ENCODE measurements at regions not wholly inside any gene's neighbourhood (a gene's known extent, or its start where the extent isn't known, plus 50 kb on each side); places are given as distances from the start of the nearest gene placed in this dataset.
A peak's percentile ranks its signal among the peaks of the same experiment; 100 is the strongest.
"Not testable (repeated sequence)": the region's sequence is repeated elsewhere in the genome, so short reads cannot be mapped to it uniquely, and the experiment has no call there.

DNA sequence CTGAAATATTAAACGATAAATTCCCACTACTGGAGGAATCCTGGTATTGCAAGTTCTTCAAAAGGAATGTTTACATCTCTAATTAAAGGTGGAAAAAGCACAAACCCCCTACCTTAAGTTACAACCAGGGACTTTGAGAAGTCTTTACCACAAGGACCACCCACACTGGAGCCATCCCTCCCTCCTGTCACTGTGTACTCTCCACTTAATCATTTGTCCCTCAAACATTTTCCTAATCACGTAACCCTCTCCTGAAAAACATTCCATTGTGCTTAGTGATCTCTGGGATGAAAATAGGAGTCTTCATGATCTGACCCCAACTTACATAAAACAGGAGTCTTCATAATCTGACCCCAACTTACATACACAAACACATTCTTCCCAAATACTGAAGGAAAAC lies 85.7 kb downstream of the SUCLG1 start:
- DNase-seq, result no peak

DNA sequence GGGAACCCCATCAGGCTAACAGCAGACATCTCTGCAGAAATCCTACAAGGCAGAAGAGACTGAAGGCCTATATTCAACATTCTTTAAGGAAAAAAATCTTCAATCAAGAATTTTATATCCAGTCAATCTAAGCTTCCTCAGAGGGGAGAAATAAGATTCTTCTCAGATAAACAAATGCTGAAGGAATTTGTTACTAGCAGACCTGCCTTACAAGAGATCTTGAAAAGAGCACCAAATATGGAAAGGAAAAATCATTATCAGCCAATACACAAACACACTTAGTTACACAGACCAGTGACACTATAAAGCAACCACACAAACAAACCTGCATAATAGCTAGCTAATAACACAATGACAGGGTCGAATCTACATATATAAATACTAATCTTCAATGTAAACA lies 96.5 kb downstream of the SUCLG1 start:
- DNase-seq, result no peak

DNA sequence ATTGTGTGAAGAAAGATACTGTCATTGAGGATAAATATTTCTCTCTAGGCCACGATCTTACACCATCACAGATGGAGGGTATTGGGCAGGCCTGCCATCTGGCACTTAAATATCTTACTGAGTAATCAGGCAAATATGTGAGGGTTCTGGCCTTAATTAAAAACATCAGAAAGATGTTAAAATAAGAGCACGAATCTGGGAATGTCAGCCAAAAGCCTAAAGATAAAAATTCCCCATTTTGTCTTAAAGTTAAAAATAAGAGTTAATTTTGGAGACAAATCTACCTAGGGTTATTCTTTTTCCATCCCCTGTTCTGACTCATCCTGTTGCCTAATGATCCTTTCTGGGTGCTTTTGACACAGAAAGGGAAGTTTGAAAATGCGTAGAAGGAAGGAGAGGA lies 121.0 kb downstream of the SUCLG1 start:
- DNase-seq, result no peak

DNA sequence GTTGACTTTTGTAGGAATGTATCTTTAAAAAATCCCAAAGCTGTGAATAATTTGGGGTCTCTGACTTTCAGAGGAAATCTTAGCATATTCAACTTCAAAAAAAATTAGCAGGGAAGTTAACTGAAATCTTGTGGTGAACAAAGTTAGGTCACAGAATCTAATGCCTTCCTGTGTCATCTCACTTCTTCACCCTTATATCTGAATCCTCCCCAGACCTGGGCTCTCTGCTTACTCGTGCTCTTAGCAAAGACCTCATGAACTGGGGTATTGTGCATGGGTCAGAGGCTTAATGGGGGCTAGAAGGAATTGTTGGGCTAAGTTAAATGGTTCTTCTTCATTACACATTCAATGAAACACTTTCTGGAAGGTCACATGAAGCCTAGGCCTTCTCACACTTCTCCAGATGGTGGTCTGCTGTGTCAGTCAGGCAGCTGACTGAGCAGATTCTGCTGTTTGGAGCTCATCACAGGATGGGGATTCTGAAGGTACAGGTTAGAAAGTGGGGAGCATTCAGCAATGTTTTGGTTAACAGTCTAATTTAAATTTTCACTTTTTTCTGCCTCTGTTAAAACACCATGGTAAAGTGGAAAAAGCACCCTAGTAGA lies 131.3 kb downstream of the SUCLG1 start:
- DNase-seq, result no peak

DNA sequence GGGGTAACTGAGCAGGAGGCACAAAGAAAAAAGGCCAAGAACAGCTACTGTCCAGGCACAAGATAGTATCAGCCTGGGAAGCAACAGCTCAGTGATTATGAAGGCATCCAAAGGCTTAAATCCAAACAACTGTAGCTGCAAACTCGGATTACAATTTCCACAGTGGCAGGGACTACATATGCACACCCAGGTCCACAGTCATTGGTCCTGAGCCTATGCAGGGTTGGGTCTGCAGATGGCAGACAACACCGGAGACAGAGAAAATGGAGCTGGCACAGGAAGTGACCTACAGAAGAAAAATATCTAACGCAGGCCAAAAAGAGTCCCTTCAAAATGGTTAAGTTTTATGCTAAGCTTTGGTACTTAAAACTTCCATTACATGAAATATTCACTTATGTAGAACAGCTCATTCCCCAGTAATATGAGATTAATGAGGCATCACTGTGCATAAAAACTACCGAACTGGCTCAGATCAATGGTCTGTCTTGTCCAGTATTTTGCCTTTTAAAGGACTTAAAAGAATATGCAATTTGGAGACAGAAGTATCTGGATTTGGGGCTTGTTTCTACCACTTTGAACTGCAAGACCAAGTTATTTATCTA lies 132.1 kb downstream of the SUCLG1 start:
- DNase-seq, result no peak

DNA sequence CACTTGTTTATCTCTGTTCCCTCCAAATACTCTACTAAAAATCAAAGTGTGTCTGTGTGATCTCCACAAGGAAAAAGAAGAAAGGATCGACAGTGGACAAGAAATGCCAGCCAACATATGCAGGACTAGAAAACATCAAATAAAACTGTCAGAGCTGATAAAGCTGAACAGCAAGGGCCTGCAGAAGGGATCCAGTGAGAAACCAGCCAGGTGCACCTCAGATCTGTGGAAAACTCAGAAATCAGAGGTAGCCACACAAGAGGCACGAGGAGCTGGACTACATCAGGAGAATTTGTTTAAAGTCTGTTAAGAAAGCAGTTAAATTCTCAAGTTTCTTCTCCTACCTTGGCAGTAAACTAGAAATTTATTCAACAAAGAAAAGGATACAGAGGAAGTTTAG lies 135.2 kb downstream of the SUCLG1 start:
- DNase-seq, result no peak

DNA sequence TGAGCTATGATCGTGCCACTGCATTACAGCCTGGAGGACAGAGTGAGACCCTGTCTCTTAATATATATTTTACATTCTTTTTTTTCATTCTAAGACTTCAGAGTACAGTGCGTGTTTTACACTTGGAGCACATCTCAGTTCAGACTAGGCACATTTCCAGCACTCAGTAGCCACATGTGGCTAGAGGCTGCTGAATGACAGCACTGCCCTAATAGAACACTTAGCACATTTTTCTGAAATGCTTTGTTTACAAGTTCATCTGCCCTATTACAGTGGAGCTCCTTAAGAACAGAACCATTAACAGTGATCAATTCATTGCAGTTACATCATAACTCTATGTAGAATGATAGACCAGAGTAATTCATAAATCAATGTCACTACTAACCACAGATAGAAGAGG lies 138.1 kb downstream of the SUCLG1 start:
- no peak for DNase-seq

DNA sequence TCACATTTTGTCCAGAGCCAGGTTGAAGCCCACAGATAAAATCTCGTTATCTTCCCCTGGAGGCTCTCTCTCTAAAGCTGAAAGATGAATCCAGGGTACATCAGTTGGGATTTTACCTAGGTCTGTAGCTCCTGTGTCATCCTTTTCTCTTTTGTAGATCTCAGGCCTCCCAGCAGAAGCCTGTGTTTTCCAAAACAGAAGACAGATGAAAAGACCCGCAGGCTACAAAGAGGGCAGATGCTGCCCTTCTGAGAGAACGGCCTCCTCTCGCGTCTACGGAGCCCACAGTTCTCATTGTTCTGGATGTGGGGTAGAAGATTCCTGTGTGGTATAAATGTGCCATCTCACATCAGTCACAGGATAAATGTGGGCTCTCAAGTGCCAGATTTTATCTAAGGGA lies 139.5 kb downstream of the SUCLG1 start:
- DNase-seq, result no peak

DNA sequence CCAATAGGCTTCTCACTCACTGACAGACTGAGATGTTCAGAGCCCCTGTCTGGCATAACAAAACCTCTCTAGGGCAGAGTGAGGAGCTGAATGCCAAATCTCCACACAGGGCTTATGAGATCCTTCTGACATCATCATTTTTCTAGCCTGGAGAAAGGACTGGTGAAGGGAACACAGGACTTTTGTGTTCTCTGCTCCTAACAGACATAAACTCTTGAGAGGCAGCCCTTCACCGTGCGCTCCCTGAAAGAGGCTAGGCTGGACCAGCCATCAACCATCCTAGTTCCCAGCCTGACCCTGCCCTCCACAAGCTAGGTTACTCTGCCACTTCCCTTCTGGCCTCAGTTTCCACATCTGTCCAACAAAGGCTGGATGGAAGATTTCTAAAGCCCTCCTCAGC lies 141.9 kb downstream of the SUCLG1 start:
- DNase-seq, result no peak

DNA sequence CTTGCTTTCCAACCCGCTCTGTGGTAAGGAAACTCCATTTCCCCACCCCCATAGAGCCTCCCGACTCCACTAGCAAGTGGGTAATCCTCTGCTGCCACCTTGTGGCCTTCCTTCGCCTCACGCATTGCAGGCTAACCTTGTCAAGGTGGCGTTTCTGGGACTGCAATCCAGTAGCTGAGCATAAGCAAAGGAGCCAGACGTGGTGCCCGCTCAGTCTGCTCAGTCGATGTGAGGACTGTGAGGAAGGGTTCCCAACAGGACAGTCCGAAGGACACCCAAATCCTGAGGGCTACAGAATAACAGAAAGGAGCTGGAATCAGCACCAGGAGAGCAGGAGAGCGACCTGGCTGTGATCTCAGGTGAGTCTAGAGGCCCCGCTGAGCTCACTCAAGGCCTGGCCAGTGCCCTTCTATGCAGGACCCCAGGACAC lies 144.2 kb downstream of the SUCLG1 start:
- DNase-seq, result peak; percentile 59 to 64

DNA sequence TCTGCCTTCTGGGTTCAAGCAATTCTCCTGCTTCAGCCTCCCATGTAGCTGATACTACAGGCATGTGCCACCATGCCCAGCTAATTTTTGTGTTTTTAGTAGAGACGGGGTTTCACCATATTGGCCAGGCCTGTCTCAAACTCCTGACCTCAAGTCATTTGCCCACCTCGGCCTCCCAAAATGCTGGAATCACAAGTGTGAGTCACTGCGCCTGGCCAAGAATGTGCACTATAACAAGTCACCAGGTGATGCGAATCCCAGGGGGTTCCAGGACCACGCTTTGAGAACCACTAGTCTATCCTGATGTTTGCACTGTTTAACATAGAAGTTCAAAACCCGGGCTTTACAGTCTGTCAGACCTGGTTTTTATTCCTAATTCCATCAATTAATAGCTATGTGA lies 144.8 kb downstream of the SUCLG1 start:
- no peak for DNase-seq

DNA sequence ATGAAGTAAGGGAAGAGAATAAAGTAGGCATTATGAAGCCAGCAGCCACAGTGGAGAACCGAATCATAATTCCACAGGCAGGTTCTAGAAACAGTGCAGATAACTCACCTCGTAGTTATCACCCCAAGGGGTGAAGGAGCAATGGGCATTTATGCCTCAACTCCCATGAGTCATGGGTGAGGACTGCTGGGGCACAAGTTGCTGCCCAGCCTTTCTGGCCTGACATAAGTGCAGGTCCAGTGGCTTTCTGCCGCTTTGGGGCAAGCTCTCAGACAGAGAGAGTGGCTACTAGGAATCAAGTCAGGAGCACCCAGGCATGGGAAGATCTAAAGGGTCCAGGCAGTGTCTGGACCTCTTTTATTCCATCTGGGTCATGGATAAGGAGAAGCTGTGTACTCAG lies 149.8 kb downstream of the SUCLG1 start:
- no peak for DNase-seq

DNA sequence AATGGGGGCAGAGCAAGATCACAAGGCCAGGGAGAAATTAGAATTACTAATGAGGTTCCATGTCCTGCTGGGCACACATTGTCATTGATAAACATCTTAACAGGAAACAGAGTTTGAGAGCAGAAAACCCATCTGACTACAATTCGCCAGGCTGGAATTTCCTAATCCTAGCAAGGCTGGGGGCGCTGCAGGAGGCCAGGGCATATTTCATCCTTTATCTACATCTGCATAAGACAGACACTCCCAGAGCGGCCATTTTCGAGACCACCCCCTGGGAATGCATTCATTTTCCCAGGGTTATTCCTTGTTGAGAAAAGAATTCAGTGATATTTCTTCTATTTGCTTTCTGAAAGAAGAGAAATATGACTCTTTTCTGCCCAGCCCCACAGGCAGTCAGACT lies 152.7 kb downstream of the SUCLG1 start:
- DNase-seq, result no peak

DNA sequence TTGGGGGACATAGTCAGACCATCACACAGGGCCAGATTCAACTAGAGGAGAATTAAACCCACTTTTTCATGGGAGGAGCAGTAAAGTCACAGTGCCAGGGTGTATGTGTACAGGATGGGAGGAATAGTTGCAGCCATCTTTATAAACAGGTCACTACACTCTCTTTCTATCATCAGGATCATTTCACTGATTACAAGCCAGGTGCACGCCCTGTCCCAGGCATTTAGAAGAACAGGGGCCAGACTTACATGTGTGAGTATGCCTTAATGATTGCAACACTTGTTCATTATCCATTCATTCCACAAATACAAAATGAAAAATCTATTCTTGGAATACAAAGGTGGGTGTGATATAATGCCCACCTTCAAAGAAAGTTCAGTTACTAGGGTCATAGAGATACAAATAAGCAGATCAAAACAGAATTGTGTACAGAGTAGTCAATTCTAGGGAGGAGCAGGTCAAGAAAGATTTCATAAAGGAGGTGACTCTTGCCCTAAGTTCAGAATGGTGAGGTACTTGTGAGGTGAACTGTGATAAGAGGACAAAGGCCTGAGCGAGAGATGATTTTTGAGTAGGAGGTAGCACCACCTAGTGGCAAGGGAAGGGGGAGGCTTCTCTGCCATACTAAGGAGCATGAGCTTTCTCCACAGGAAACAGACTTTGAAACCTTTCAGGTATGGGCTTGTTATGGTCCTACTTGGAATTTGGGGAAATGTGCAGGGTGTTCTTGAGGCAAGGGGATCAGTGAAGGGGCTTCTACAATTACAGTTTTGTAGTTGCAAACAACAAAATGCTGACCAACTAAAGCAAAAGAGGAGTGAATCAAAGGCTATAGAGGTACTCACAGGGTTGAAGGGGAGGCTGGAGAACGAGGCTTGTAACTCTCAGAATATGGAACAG lies 156.3 kb downstream of the SUCLG1 start:
- DNase-seq, result peak; percentile 13 to 47

DNA sequence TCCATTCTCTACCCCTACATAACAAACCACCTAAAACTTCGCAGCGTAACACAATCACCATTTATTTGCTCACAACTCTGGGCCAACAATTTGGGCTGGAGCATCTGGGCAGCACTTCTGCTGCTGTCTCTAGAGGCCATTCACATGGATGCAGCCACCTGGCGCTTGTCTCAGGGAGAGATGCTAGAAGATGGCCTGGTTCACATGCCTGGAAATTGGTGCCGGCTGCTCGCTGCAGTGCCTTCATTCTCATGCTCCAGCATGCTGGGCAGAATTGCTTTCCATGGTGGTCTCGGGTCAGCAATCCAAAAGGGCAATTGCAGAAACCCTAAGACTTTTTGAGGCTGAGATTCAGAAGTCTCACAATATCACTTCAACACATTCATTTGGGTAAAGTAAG lies 157.4 kb downstream of the SUCLG1 start:
- DNase-seq, result no peak

DNA sequence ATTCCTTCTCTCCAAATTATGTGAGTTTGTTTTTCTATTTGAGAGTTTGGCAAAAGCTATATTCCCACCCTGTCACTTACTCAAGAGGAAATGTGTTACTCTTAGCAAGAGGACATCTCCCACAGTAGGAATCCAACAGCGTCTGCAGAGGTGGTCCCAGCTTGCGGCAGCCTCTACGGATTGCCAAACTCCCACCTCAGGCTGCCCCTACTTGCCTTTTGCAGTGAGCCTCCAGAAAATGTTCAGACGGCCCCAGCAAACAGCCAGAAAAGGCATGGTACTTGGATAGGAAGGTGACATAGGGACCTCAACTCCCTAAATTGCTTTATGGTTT lies 158.4 kb downstream of the SUCLG1 start:
- no peak for DNase-seq

DNA sequence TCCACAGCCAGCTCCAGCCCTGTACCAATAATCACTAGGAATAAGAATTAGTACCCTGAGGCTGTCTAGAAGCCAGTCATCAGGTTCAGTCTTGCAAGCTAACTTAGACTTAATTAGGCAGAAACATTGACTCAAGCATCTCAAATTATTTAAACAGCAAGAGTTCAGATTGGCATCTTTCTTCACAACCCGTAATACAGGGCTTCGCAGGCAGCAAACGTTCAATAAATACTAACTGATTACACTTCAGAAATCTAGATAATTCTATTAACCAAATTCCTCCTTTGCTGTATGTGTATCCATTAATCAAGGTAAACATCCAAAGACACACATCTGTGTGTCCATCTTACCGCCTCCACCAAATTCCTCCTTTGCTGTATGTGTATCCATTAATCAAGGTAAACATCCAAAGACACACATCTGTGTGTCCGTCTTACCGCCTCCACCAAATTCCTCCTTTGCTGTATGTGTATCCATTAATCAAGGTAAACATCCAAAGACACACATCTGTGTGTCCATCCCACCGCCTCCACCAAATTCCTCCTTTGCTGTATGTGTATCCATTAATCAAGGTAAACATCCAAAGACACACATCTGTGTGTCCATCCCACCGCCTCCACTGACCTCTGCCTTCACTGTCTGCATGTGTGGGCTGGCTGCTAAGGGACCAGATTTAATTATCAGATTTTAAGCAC lies 158.9 kb downstream of the SUCLG1 start:
- DNase-seq, result not testable (repeated sequence)

DNA sequence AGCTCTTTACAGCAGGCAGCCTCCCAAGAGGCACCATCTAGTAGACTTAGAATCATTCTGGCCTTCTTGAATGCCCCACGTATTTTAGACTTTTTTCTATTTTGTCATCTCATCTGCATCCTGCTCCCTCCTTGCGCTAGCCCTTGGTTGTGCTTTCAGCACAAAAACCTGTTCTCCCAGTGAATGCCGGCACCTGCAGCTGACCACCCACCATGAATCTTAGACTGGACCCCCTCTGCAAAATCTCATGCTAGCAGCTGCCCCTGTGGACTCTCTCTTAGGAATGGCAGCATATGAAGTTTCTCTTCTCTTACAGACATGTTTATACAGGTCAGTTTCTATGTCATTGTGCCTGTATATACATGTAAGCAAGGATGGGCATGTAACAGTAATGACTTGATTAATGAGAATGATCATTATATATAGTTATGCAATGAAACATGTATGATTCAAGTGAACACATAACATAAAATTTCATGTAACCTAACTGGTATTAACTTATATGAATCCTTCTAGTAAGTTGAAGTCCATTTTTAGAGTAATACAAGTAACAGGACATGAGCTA lies 159.8 kb downstream of the SUCLG1 start:
- no peak for DNase-seq

DNA sequence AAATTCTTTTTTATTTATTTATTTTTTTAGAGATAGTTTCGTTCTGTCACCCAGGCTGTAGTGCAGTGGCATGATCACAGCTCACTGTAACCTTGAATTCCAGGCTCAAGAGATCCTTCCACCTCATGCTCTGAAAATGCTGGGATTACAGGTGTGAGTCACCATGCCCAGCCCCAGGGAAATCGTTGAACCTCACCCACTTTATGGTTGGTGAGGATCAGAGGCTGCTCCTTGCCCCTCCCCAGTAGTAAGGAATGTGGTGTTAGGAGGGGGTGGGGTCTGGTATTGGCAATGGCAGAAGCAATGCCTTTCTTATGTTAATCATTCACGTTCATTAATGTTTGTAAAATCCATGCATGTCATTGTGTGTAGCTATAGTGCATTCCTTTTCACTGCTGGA lies 161.9 kb downstream of the SUCLG1 start:
- DNase-seq, result no peak

DNA sequence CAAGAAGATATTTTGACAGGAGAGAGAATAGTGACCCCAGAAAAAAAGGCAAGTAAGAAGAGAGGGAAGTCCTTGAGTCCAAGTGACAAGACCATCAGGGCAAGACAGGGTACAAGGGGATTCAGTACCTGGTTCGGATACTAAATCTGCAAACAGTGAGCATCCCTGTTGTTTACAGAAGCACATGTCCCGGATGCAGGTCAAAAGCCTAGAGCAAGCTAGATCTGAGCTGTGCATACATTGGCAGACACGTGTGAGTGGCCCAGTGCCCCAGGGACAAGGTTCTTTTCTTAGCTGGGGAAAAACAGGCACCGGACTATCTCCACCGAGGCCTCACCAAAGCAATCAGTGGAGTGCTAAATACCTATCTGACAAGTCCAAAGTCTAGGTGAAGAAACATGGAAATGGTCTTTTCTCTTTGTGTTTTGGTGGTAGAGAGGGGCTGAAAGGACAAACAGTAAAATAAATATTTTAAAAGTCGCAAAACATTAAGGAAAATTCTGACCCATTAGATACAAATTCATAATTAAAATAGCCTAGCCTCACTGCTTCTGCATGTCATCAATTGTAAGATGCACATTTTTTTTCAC lies 165.2 kb downstream of the SUCLG1 start:
- no peak for DNase-seq

DNA sequence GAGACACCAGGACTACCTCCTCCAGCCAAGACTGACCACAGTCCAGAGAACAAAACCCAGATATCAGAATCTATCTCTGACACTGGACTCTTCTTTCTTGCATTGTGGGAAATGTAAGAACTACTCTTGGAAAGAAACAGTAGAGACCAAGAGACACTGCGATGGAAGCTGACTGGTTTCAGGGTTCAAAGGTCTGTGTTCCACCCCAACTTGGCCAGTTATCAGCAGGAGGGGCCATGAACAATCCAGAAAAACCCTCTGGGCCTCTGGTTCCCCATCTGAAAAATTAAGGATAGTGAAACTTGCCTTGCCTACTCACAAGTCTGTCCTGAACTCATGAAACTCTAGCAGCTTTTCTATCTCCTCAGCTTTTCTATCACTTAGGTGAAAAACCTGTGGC lies 166.5 kb downstream of the SUCLG1 start:
- no peak for DNase-seq

DNA sequence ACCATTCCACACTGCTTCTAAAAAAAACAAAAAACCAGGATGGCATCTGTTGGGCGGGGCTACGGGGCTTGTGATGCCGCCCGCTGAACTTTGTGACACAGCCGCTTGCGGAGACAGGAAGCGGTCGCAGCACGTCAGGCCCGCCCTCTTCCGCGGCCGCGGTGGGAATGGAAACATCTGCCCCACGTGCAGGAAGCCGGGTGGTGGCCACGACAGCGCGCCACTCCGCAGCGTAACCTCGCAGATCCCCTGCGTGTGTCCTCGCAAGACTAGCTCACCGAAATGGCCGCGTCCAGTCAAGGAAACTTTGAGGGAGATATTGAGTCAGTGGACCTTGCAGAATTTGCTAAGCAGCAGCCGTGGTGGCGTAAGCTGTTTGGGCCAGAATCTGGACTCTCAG lies 168.5 kb downstream of the SUCLG1 start:
- DNase-seq, result no peak

DNA sequence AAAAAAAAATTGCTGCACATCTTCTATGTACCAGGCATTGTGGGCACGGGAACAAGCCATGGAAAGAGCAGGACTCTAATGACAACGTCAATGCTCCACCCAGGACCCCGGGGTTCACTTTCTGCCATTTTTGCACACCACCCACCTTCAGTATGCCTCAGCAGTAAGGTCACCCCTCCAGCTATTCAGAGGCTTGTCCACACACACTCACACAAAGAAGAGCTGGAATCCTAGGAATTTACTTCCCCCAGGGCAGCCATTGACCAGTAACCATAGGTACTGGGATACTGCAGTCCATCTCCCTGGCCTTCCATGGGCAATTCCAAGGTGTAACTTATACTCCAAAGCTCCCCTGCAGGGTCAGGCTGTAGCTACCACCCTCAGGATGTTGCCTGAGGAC lies 170.8 kb downstream of the SUCLG1 start:
- no peak for DNase-seq

Measured in CD4-positive, alpha-beta T cell treated with Interleukin-4 for 1 hour (primary cell).